ENCODE measurements at regions not wholly inside any gene's neighbourhood (a gene's known extent, or its start where the extent isn't known, plus 50 kb on each side); places are given as distances from the start of the nearest gene placed in this dataset.

- DNase-seq: no peak
Measured at GRCh38 chr20:60331688-60332300, 373.6 kb downstream of the CDH26 start.

- no peak for DNase-seq
Measured at GRCh38 chr20:60332523-60332922, 374.3 kb downstream of the CDH26 start.

- DNase-seq: no peak
Measured at GRCh38 chr20:60334911-60335310, 376.7 kb downstream of the CDH26 start.

DNA sequence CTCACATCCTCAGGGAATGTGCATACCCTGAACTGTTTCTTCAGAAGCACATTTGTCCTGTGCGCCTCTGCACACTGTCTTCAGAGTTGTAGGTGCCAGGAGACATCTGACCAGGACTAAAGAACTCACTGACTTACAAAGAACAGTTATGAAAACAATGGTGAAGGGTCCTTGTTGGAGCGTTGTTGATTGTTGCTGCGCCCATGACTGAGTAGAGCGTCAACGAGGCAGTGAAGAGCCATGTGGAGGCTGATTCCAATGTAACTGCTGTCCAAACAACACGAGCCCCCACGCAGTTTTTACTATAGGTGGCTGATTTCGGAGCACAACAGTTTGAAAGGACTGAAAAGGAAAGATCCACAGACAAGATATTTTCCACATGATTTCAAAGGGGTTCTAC, 380.3 kb downstream of the CDH26 start:
- DNase-seq: no peak

DNA sequence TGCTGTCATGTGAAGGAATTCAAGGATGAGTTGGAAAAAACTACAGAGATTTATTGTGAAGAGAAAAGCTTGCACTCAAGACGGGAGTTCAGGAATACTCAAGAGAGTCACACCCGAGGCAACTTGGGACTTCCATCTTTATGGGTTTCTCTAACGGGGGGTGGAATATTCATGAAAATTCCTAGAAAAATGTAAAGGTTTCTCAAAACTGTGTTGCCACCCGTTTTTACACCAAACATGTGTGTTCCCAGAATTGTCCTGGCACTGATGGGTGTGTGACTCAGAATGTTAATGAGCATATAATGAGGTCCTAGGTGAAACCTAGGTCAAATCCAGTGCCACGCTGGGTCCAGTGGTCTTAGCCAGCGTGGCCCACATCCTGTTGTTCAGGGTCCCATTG, 381.5 kb downstream of the CDH26 start:
- no peak for DNase-seq

DNA sequence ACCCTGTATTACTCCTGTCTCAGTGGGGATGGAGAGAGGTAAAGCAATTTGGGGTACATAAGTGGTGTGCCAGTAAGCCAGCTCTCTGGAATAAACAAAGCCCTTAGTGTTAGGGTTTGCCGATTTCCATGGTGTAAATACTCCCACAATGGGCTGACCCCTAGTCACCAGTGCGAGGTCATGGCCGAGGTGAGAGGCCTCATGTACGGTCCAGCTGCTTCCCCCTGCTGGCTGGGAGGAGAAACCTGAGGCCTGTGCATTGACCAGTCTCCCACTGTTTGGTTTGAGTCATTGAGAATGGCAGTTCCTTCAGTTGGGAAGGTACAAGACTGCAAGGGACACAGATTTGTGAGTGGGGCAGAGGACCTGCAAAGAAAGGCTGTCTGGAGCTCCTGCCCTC, 382.0 kb downstream of the CDH26 start:
- no peak for DNase-seq

DNA sequence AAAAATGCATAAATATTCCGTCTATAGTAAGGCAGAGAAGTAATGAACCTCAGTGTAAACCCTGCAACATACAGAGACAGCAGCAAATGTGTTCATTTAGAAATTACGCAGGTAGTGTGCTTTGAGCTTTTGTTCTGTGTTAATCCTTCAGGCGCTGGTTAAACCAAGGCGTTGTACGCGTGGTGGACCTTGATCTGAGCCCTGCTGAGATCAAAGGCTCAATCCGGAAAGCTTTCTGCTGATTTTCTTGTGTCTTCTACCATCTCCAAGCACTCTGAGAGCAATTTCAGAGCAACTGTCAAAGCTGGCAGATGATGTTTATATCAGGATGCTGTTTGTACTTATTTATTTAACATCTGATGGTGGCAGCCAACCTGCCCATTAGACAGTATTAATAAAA, 382.8 kb downstream of the CDH26 start:
- no peak for DNase-seq

DNA sequence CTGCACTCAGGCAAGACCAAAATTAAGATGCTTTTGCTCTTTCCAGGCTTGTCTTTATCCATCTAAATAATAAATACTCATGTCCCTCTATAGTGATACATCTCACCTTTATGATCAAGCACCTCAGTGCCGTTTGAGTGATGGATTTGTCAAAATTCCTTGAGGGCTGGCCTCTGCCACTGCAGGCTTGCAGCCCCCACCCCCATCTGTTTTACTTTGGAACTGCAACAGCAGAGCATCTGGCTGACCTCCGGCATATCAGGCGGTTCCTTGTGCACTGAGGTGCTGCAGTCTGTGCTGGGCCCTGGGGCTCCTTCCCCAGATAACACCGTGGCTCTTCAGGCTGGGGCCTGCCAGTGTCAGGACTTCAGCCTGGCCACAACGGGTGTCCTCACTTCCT, 386.9 kb downstream of the CDH26 start:
- DNase-seq: no peak

GRCh38 chr20:60349418-60349817, 391.2 kb downstream of the CDH26 start:
- DNase-seq: no peak

GRCh38 chr20:60352017-60352416, 393.8 kb downstream of the CDH26 start:
- no peak for DNase-seq

- DNase-seq: no peak
Measured at GRCh38 chr20:60352596-60352995, 394.4 kb downstream of the CDH26 start.

DNA sequence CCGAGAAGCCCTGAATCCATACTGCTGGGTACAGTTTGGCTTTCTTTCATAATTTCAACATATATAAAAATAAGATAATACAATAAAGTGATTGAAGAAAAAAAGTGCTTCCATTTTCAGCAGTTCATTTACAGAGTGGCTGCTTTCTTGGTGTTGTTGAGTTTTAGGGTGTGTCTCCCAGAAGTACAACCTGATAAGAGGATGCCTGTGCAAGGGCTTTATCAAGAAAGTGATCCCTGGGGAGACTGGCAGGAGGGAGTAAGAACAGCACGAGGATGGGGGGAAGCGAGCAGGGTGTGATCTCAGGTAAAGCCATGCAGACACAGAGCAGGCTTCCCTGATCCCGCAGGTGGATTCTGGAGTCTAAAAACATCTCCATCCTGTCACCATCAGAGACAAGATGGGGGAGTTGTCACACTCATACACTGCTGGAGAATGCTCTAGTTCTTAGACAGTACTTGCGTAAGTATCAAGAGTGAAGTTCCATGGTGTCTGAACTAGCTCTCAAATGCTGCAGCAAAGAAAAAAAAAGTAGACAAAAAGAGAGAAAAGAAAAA, 395.9 kb downstream of the CDH26 start:
- DNase-seq: no peak

DNA sequence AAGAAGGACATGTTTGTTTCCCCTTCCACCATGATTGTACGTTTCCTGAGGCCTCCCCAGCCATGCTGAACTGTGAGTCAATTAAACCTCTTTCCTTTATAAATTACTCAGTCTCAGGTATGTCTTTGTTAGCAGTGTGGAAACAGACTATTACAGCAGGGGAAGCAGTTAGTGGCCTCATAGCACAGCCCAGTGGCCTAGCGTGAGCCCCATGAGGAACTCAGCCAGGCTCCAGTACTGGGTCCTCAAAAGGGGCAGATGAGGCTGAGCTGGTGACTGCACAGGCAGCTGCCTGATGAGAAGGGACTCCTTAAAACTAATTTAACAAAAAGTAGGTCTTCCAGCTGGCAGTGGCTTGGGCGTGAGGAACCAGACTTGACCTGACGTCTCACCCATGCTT, 399.9 kb downstream of the CDH26 start:
- no peak for DNase-seq

DNA sequence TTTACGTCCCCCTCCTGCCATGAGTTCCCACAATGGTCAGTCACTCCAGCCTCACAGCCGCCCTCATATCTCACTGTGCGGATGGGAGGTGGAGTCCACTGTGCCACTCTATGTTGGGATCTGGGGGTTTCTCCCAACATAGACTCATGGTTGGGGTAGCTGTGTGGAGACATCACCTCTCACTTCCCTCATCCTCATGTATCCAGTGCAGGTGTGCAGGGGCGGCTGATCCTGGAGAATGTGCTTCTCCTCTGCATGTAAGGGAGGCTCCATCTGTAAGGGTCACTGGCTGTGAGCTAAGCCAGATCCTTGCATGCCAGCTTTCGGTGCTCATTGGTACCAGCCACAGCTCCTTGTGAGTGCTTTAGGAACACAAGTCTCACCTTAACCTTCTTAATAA, 400.8 kb downstream of the CDH26 start:
- DNase-seq: no peak

DNA sequence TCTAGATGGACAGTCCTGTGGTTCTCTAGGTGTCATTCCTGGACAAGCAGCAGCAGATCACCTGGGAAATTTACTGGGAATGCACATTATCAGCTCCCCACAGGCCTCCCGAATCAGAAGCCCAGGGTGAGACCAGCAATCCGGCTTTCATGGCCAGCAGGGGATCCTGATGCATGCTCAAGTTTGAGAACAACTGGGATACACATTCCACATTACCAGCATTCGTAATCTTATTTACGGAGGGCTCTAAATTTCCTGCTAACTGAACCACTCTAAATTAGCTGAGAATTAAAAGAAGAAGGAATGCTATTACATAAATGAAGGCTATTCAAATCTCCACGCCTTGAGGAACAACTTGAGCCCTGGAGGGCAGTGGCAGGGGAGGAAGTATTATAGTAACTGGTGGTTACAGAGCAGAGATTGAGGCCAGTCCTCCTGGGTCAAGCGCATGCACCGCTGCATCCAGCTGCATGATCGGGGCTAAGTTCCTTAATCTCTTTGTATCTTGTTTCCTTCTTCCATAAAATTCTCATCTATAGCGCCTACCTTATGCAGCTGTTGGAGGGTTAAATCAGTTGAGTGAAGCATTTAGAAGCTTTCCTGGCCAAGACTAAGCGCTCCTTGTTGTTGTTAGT, 403.7 kb downstream of the CDH26 start:
- no peak for DNase-seq

DNA sequence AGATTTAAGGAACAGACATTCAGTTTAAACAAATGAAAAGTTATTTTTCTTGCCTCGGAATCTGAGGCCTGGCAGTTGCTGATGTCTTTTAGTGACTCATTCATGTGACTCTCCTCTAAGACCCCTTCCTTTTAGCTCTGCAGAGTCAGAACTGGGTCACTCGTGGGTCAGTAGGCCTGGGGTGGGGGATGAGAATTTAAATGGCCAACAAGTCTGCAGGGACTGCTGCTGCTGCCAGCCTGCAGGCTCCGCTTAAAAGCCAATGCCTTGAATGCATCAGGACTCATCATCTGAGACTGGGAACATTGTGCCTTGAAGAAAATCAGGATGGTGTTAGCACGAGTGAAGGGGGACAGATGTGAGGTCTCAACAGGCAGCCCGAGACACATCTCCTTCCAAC, 404.3 kb downstream of the CDH26 start:
- DNase-seq: no peak

DNA sequence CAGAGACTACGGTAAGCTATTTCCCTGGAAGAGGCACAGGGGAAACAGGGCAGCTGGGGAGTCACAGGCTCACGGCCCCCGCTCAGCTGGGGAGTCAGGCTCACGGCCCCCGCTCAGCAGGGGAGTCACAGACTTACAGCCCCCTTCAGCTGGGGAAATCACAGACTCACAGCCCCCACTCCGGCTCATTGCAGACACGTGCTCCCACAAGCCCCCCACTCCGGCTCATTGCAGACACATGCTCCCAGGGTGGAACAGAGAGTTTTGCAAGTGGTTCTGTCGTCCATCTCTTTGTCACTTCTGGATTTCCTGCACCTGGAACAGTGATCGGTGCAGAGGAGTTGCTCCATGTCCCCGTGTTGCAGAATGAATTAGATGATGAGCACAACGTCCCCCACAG, 405.5 kb downstream of the CDH26 start:
- DNase-seq: no peak

GRCh38 chr20:60365064-60365666, 406.9 kb downstream of the CDH26 start:
- DNase-seq: no peak

DNA sequence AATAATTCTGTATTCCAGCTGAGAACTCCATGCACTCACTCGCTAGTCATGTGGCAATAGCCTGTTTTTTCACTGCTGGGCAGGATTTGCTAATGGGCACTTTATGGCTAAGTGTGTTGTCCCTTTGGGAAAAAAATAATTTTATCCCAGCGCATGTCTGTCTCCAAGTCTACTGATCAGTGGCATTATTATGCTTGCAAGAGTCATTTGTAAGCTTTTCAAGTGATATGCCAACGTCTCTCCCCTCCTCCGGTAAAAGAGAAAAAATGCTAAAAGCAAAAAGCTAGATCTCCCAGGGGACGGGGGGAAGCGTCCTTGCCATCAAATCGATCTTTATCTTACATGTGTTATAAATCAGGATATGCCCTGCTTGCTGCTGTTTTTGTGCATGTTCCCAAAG, 407.7 kb downstream of the CDH26 start:
- DNase-seq: no peak

DNA sequence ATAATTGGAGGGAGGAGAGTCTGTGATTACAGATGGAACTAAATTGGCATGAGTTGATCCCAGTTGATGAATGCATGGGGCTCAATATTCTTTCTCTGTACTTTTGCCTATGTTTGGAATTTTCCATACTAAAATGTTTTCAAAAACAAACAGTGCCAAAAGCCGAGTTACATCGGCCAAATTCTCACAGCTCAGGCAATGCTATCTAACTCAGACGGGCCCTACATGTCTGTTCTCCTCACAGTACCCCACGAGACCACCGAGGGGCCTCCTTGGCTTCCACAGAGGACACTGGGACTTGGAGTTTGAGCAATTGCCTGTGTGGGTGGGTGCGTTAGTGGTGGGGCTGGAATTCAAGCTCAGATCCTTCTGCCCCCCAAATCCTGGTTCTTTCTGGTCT, 413.2 kb downstream of the CDH26 start:
- no peak for DNase-seq

DNA sequence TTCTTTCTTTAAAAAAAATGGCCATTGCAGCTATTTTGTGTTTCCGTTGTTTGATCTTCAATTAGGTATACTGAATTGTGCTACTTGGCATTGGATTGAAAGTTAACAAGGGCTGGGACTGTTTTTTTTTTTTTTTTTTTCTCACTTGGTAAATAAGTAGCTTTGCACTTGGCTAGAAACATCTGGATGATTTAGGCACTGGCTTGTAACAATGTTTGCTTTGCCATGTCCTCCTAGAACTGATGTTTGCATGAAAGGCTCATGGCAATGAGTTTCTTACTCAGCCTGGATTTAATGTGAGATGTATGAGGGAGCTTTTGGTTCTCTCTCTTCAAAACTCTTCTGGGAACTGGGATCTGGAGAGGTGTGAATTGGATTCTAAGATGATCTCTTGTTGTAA, 414.1 kb downstream of the CDH26 start:
- DNase-seq: no peak

DNA sequence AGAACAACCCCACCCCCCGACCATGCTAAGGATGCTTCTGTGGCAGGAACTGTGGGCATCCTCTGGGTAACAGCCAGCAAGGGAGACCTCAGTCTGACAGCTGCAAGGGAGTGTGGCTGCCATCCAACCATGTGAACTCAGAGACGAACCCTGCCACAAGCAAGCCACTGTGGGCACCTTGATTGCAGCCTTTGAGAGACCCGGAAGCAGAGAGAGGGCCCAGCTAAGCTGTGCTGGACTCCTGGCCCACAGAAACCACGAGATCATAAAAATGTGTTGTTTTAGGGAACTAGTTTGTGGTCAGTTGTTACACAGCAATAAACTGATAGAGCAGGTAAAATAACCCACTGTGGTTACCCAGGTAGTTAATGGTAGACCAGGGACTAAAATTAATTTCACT, 414.6 kb downstream of the CDH26 start:
- DNase-seq: no peak

GRCh38 chr20:60378620-60379019, 420.4 kb downstream of the CDH26 start:
- DNase-seq: no peak

DNA sequence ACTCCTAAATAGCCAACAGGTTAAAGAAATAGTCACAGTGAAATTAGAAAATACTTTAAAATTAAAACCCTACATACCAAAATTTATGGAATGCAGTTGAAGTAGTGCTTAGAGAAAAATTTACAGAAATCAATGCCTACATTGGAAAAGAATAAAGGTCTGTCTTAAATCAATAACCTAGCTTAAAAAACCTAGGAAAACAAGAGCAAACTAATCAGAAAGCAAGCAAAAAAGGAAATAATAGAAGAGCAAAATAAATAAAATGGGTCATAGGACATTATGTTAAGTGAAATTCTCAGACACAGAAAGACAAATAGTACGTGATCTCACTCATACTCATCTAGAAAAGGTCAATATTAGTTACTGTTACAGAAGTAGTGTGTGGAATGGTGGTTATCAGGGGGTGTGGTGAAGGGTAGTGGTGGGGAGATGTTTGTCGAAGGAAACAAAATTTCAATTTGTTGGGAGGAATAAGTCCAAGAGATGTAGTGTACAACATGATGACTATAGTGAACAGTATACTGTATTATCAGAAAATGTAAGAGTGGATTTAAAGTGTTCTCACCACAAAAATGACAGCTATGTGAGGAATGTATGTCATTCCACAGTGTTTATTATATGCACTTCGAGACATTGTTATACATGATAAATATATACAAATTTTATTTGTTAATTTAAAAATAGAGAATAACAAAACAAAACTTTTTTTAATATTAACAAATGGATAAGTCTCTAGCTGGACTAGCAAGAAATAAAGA, 423.6 kb downstream of the CDH26 start:
- DNase-seq: no peak

All from CD4-positive, alpha-beta T cell treated with Interleukin-17A for 4 hours (primary cell).